ENCODE measurements at regions not wholly inside any gene's neighbourhood (a gene's known extent, or its start where the extent isn't known, plus 50 kb on each side); places are given as distances from the start of the nearest gene placed in this dataset.

DNA sequence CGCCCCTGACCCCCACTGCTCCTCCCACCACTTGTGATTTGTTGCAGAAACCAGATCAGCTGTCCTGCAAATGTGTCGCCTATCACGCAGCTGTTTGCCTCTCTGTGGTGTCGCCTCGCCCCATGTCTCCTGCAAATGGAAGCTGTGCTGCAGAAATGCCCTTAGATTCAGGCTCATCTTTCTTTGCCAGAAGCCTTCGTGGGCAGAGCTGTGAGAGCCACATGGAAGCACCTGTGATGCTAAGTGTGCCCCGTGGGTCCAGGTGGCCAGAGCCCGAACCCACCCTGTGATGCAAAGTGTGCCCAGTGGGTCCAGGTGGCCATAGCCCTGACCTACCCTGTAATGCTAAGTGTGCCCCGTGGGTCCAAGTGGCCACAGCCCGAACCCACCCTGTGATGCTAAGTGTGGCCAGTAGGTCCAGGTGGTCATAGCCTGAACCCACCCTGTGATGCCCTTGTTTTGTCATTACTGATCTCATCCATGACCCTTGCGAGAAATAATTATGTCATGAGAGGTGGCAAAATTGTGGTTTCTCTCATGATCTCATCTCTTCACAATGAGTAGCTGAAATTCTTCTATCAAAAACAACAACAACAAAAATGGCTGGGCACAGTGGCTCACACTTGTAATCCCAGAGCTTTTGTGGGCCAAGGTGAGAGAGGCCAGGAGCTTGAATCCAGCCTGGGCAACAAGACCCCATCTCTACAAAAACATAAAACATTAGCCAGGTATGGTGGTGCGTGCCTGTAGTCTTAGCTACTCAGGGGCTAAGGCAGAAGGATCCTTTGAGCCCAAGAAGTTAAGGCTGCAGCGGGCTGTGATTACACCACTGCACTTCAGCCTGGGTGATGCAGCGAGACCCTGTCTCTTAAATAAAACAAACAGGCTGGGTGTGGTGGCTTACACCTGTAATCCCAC is 187.4 kb downstream of the GOLGA6L6 start:
- H3K36me3 ChIP-seq (ENCODE audit: insufficient read depth, low read length): no peaks in the 10 kb centered on the region
- TF ChIP-seq, protein P1, sequence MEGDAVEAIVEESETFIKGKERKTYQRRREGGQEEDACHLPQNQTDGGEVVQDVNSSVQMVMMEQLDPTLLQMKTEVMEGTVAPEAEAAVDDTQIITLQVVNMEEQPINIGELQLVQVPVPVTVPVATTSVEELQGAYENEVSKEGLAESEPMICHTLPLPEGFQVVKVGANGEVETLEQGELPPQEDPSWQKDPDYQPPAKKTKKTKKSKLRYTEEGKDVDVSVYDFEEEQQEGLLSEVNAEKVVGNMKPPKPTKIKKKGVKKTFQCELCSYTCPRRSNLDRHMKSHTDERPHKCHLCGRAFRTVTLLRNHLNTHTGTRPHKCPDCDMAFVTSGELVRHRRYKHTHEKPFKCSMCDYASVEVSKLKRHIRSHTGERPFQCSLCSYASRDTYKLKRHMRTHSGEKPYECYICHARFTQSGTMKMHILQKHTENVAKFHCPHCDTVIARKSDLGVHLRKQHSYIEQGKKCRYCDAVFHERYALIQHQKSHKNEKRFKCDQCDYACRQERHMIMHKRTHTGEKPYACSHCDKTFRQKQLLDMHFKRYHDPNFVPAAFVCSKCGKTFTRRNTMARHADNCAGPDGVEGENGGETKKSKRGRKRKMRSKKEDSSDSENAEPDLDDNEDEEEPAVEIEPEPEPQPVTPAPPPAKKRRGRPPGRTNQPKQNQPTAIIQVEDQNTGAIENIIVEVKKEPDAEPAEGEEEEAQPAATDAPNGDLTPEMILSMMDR (IDR thresholded peaks at IDR 0.05; ENCODE audit: low read length): no peak
- no peak for TF ChIP-seq EZH2 (IDR thresholded peaks at IDR 0.05; ENCODE audit: borderline replicate concordance, low read length)
- no peaks in the 10 kb centered on the region for H3K9me3 ChIP-seq (ENCODE audit: low read length)
- no peaks in the 10 kb centered on the region for H3K79me2 ChIP-seq (ENCODE audit: insufficient read depth, low read length)
- no peak overlapping the region for H3K9ac ChIP-seq (ENCODE audit: low read length)
- no peaks in the 10 kb centered on the region for H3K4me1 ChIP-seq (ENCODE audit: insufficient read depth, low read length, severe bottlenecking)
- no peak overlapping the region for H3K4me3 ChIP-seq (ENCODE audit: low read depth, low read length, poor library complexity, severe bottlenecking)
- no peaks in the 10 kb centered on the region for H3K27me3 ChIP-seq (ENCODE audit: insufficient read depth, low read length)
- no peak overlapping the region for H3K4me2 ChIP-seq (ENCODE audit: low read length)
- no peaks in the 10 kb centered on the region for H3K9me2 ChIP-seq (ENCODE audit: low read depth, low read length)
- H4K20me1 ChIP-seq (ENCODE audit: insufficient read depth, low read length): no peaks in the 10 kb centered on the region
- H3K27ac ChIP-seq (ENCODE audit: low read depth, low read length, poor library complexity, severe bottlenecking): no peak overlapping the region
- no peaks in the 10 kb centered on the region for H3F3A ChIP-seq (ENCODE audit: insufficient read depth, low read length)
- H2AFZ ChIP-seq (ENCODE audit: low read length): no peak overlapping the region

DNA sequence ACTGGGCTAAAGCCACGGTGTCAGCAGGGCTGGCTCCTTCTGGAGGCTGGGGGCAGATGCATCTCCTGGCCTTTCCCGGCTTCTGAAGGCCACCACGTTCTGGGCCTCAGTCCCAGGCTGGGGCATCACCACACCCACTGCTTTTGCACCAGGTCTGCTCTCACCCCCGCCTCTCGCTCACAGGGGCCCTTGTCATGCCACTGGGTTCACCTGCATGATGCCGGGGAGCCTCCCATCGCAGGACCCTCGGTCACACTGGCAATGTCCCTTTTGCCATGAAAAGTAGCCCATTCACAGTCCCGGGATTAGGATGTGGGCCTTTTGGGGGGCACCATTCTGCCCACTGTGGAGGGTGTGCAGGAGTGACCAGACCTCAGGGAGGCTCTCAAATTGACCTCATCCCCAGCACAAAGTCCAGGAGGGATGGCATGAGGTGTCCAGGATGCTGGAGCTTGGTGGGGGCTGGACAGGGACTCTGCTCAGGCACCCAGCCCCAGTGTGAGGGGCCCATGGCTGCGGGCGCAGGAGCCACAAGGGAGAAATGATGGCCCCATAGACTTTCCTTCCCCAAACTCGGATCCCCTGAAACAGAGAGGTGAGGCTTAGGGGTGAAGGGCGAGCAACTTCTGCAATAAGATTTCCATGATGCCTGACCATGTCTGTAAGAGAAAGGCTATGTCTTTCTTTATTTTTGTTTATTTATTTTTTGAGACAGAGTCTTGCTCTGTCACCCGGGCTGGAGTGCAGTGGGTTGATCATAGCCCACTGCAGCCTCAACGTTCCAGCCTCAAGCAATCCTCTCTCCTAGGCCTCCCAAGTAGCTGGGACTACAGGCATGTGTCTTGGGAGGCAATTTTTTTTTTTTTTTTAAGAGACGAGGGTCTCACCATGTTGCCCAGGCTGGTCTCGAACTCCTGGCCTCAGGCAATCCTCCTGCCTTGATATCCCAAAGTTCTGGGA is 189.1 kb downstream of the GOLGA6L6 start:
- Histone ChIP-seq H3K4me3 (ENCODE audit: low read depth, low read length, poor library complexity, severe bottlenecking) (no peak overlapping the region), H3F3A (ENCODE audit: insufficient read depth, low read length) (no peaks in the 10 kb centered on the region), H4K20me1 (ENCODE audit: insufficient read depth, low read length) (no peaks in the 10 kb centered on the region), H3K9me3 (ENCODE audit: low read length) (no peaks in the 10 kb centered on the region), H3K79me2 (ENCODE audit: insufficient read depth, low read length) (no peaks in the 10 kb centered on the region), H2AFZ (ENCODE audit: low read length) (no peak overlapping the region), H3K36me3 (ENCODE audit: insufficient read depth, low read length) (no peaks in the 10 kb centered on the region), H3K27me3 (ENCODE audit: insufficient read depth, low read length) (no peaks in the 10 kb centered on the region), H3K4me2 (ENCODE audit: low read length) (no peak overlapping the region), H3K9me2 (ENCODE audit: low read depth, low read length) (no peaks in the 10 kb centered on the region), H3K9ac (ENCODE audit: low read length) (no peak overlapping the region), H3K27ac (ENCODE audit: low read depth, low read length, poor library complexity, severe bottlenecking) (no peak overlapping the region), H3K4me1 (ENCODE audit: insufficient read depth, low read length, severe bottlenecking) (no peaks in the 10 kb centered on the region)
- TF ChIP-seq EZH2 (IDR thresholded peaks at IDR 0.05; ENCODE audit: borderline replicate concordance, low read length): no peak
- TF ChIP-seq, protein P1 (IDR thresholded peaks at IDR 0.05; ENCODE audit: low read length): no peak

DNA sequence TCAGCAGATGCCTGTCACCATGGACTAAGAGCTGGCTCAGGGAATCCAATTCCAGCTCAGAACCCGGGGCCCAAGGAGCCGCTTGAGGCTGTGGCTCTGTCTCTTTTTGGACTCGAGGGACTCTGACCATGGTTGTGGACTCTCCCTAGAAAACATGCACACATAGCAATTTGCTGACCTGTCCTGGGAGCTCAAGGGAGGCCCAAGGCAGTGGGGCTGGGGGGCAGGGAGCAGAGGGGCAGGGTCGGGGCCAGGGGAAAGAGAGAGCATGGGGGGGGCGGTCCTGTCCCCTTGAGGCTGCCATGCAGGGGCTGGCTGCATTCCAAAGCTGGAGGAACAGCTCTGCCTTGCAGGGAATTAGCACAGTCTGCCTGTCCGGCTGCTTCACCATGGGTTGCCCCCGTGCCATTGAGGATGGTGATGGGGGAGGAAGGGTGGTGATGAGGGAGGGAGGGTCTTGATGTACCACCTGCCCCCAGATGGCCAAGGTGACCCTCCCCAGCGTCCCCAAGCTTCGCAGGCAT is 190.1 kb downstream of the GOLGA6L6 start:
- H2AFZ ChIP-seq (ENCODE audit: low read length): no peak overlapping the region
- H3F3A ChIP-seq (ENCODE audit: insufficient read depth, low read length): no peaks in the 10 kb centered on the region
- H3K4me3 ChIP-seq (ENCODE audit: low read depth, low read length, poor library complexity, severe bottlenecking): no peak overlapping the region
- no peak overlapping the region for H3K27ac ChIP-seq (ENCODE audit: low read depth, low read length, poor library complexity, severe bottlenecking)
- H4K20me1 ChIP-seq (ENCODE audit: insufficient read depth, low read length): no peaks in the 10 kb centered on the region
- no peaks in the 10 kb centered on the region for H3K36me3 ChIP-seq (ENCODE audit: insufficient read depth, low read length)
- no peak for TF ChIP-seq EZH2 (IDR thresholded peaks at IDR 0.05; ENCODE audit: borderline replicate concordance, low read length)
- TF ChIP-seq, protein P1 (IDR thresholded peaks at IDR 0.05; ENCODE audit: low read length): no peak
- H3K9me3 ChIP-seq (ENCODE audit: low read length): no peaks in the 10 kb centered on the region
- no peaks in the 10 kb centered on the region for H3K9me2 ChIP-seq (ENCODE audit: low read depth, low read length)
- no peak overlapping the region for H3K4me2 ChIP-seq (ENCODE audit: low read length)
- no peaks in the 10 kb centered on the region for H3K27me3 ChIP-seq (ENCODE audit: insufficient read depth, low read length)
- H3K4me1 ChIP-seq (ENCODE audit: insufficient read depth, low read length, severe bottlenecking): no peaks in the 10 kb centered on the region
- no peaks in the 10 kb centered on the region for H3K79me2 ChIP-seq (ENCODE audit: insufficient read depth, low read length)
- no peak overlapping the region for H3K9ac ChIP-seq (ENCODE audit: low read length)
